Activated CD8-positive, alpha-beta memory T cell treated with anti-CD3 and anti-CD28 coated beads for 1 hour (primary cell): ENCODE measurements at regions not wholly inside any gene's neighbourhood (a gene's known extent, or its start where the extent isn't known, plus 50 kb on each side); places are given as distances from the start of the nearest gene placed in this dataset.

Experiments used
- DNase-seq, 2 donors: peaks; one replicate each; pipeline ENCODE4 v3.0.0-alpha.2; 2020; ENCODE audit warnings: low read depth in 1 of 2; ENCODE audit errors: extremely low read depth in 1 of 2

DNA sequence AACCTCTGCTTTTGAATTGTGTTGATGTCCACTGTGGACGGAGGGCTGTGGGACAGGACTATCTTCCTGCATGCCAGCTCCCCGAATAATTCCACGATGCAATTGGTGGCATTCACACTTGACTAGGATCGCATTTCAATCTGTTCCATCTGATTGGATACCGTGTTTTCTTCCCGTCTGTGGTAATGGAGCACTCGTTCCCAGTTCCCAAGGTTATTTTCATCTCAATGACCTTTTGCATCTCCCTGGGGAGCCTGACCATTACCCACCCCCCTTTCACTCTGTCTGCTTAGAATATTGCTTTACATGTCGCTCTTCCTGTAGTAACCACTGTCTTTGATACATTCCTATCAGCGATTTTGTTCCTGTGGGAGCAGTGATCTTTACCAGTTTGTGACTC, 402.2 kb upstream of the WWC1 start:
- DNase-seq: no peak

DNA sequence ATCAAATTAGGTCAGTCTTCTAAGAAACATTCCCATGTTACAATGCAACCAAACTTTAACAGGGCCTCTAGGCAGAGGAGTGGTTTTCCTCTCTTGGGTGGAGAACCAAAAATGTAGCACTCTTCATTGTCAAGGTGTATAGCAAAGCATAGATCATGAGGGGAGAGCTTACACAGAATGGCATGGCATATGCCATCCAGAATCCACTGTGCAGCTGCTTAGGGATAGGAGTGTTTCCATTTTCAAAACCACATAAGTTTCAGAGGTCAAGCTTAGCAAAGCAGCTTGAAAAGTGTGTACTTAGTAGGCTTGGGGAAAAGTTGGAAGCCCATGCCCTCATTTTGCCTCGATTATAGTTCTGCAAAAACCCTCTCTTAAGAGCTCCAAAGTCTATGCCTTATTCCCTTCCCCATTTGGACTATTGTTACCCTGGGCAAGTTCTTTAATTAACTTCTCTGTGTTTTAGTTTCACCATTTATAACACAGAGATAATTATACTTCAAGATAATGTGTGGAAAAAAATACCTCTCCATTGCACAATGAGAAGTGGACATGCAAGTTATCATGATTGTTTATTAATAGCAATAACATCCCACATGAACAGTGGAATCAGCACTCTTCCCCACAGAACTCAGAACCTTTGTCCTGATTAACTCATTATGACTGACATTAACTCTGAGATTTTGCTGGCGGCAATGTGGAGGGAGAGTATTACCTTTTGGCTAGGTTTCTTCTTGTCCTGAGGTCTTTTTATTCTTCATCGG, 398.9 kb upstream of the WWC1 start:
- DNase-seq: no peak

DNA sequence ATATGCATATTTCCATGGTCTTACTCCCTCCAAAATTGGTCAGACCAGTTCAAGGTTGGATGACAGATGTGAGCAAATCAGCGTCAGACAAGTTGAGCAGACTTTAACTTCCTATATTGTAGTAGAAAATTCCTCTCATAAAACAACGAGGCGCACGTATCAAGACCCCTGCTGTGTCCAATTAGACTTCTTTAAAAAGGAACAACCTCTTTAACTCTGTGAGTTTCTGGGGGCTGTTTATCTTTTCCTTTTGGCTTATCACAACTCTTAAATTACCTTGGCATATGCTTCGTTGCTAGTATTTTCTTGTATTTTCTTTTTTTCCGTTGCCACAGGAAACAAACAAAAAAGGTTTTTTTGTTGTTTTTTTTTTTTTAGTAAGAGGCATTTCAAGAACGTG, 398.2 kb upstream of the WWC1 start:
- DNase-seq: no peak

DNA sequence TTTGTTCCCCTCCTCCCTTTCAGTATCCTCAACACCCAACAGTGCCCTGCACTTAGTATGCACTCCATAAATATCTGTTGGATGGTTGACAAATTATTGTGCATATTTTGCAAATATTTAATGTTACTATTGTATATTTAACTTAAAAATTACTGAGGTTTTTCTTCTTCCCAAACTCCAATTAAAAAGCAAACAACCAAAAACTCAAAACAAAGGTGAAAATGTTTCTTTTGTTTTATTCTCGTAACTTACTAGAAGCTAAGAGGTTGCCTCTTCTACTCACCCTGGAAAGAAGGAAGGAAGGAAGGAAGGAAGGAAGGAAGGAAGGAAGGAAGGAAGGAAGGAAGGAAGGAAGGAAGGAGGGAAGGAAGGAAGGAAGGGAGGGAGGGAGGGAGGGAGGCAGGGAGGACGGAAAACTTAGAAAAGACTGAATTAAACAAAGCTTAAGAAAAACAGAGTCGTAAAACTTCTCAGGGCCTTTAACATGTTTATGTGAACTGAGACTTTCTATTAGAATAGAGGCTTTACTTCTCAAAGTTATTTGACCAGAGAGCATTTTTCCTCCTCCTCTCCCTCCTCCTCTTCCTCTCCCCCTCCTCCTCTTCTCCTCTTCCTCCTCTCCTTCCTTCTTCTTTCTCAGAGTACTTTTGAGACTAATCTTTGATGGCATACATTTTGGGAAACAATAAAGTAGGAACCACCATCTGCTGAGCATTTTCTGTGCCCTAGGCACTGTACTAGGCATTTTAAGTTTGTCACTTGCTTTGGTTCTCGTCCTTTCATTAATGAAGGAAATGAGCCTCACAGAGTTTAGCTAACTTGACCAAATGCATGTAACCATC, 396.6 kb upstream of the WWC1 start:
- DNase-seq: no peak

DNA sequence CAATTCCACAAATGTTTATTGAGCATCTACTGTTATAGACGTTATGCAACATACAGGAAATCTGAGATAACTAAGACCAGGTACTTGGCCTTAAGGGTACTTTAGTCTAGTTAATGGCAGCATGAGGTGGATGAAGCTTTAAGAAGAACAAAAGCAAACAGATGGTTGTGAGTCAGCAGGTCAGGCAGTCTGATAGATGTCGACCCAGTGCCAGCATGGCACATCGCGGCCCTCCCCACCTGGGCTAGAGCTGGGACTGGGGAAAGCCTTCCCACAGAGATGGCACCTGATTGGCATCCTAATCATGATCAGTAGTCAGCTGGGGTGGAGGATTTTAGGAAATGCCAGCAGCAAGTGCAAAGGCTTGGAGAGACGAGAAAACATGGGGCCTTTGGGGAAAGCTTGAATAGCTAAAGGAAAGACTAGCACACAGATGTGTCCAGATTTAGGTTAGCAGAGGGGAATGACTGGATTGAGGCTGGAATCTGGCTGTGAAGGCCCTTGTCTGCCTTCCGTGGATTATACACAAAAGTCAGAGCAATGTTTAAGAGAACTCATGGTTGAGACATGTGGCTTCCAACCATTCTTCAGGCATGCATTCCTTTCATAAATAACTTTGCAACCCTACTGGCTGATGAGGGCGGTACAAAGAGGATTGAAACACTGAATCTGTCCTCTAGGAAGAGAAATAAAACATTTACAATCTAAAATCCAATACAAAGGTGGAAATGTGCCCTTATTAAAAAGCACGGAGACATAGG, 395.4 kb upstream of the WWC1 start:
- DNase-seq: no peak

DNA sequence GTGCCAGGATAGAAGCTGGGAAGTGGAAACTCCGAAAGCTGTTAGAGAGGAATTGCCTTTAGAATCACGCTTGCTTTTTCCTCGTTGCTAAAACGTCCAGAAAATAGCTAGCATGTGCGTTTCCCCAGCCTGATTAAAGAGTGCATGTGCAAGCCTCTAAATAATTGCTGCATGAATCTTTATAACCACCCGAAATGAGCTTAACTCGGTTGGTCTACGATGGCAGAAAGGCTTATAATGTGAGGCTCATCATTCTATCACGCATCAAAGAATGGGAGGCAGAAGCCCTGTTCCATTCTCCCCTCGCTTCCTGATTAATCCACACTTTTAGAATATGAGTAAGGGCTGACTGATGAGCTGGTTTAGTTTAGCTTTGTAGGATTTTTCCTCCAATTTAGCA, 394.6 kb upstream of the WWC1 start:
- no peak for DNase-seq

DNA sequence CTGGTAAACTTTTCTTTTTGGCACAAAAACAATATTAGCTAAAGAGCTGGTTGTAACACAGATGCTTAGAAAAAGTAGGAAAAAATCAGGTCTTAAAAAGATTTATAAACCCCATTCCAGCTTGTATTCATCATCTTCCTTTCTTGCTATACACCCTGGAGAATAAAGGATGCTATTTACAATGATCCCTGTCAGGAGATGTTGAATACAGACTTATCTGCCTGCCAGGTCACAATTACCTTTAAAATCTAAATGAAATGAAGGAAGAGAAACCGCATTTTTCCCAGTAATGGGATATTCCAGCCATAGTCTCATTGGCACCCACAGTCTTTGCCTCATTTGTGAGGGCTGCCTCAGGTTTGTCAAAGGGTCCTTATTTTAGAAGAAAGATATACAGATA, 394.1 kb upstream of the WWC1 start:
- no peak for DNase-seq

DNA sequence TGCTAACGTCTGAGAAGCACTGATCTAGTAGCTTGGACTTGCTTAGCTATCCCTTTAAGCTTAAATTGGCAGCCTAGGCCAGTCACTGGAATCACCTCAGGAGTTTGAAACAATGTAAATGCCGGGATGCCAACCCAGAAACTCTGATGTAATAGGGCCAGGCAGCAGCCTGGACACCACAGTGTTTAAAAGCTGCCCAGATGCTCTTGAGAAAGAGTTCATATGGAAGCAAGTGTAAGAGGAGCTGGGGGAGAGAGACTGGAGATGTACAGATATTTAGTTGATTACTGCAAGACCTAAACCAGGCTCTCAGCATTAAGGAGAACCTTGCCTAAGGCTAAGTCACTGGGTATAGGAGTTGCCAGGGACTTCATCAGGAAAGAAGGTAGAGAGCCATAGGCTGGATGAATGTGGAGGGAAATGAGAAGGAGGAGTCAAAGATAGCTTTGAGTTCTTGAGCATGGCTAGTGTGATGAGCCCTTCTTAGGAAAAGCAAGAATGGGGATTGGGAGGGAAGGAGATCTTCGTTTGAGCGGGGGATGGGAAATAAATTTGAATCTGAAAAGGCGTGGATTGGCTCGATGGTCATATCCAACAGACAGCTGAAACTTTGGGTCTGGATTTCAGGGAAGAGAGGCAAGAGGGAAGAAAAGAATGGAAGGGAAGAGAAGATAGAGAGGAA, 392.9 kb upstream of the WWC1 start:
- DNase-seq: no peak

DNA sequence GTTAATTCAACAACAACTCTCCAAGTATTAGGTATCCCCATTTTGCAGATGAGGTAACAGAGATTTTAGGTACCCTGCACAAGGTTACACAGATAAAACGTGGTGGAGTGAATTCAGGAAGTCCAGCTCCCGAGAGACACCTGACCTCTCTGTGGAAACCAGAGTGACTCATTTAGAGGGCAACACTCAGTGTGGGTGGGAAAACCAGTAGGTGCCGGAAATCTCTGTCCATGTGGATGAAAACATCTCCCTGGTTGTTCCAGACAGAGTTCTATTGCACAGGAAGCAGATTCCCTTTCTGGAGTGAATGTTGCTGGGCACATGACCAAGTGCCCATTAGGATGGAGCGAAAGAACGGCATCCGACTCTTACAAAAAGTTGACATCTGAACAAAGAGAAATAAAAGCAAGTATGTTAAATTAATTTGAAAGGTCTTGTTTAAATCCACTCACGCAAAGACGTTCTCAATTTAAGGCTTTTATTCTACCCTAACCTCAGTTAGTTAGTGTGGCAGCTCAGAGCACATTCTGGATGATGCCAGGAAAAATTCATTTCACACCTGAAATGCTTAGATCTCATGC, 391.9 kb upstream of the WWC1 start:
- DNase-seq: no peak

DNA sequence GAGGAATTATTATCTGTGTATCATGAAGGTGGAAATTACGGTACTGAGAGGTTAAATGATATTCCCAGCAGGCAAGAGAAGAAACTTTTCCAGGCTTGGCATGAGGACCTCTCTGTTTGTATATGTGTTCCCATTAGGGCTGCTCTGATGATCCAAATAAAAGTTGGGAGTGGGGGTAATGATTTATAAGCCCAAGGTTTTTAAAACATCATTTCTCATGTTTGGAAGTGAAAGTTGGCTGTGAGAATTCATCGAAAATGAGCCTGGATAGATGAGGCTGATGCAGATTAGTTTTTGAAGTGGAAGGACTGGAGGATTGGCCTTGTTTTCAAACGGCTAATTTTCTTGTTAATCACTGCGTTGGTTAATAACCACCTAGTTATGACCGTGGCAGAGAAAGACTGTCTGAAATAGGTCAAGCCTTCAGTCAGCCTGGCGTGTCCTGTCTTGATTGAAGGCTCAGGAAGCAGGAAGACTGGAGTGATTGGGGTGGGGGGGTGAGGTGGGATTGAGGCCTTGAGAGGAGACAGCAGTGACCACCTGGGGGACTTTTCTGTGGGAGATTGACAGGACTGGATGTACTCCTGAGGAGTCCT, 391.0 kb upstream of the WWC1 start:
- no peak for DNase-seq

DNA sequence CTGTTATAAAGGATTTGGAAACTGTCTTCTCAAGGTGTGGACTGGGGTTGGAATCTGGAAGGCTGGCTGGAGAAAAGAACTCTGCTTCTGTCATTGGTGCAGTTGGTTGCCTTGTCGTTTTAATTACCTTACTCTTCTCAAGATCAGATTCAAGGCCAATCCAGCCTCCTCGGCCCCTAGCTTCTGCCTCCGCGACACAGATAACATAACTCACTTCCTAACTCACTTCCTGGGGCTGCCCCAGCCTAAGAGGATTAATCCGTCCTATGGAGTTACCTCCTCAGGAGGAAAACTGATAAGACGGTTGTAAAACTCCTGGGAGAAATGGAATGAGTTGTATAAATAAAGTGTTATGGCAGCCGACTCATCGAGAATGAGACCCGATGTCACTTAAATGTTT, 389.1 kb upstream of the WWC1 start:
- DNase-seq: no peak

DNA sequence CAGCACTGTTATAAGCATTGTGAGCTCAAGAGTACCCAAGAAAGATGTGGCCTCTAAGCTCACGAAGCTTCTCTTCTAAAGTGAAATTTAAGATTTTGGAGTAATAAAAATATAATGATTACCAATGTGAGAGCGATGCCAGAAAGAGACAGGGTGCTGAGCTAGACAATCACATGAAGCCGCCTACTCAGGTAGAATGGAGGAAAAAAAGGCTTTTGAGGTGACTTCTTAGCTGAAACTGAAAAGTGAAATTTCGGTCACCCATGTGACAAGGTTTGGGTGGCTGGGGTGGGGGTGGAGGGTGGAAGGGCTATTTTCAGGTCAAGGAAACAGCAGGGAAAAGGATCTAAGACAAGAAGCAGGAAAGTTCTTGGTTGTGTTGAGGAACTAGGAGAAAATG, 388.2 kb upstream of the WWC1 start:
- no peak for DNase-seq

DNA sequence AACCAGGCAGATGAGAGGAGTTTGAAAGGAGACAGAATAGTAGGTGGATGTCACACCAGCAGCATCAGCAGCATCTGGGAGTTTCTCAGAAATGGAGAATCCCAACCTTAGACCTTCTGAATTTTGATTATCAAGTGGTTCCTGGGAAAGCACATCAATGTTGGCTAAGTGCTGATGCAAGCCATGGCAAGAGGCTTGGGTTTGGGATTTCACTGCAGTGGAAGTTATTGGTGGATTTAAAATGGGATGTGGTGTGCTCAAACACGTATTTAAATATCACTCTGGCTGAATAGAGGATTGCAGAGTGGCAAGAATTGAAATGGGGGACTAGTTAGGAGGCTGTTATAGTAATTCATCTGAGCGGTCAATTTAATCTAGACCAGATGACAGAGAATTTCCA, 387.8 kb upstream of the WWC1 start:
- DNase-seq: no peak

DNA sequence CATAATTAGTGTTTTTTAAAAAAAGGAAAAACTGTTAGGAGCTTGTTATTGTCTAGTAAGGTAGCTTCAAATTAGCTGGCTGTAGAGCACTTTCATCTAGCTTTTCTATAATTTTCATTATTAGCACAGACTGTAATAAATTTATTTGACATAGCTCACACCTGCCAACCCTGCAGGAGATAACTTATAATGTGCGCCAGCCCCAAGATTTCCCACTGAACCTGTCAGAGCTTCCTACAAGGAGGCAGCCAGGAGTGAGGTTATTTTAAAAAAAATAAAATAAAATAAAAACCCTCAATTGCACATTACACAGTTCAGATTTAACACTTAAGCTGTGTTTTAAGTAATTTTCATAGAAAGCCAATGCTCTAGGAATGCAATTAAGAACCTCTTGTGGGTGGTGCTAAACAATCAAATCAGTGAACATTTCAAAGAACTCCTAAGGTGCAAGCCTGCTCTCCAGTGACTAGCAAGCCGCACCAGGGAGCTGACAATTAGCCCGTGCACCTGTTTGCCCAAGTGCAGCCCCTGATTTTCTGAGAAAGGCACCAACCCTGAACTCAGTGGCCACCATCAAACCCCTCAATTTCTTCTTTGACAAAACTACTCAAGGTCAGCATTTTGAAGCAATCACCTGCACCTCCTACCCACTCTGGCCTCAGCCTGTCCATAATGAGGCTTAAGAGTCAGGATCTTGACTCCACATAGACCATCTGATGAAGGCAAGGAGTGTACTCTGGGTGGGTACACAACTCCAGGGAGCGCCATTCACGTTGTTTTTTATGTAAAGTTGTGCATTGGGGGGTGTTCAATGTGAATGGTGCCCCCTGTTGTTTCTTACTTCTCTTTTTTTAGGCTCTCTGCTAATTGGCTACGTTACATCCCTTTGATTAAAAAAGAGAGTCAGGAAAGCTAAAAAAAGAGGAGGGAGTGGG, 385.3 kb upstream of the WWC1 start:
- DNase-seq: no peak

DNA sequence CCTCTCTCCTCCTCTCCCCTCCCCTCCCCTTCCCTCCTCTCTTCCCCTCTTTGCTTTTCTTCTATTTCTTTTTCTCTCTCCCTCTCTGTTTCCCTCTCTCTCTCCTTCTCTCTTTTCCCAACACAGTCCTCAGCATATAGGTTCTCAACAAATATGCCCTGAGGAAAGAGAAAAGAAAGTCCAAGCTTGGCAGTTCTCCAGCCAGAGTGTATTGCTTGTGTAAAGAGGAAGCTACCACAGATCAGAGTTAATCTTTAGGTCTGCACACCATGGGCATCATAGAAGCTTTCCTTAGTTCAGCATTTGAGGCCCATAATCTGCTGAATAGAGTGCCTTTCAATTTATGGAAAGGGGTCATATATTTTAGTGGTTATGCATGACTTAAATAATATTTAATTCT, 382.8 kb upstream of the WWC1 start:
- no peak for DNase-seq

DNA sequence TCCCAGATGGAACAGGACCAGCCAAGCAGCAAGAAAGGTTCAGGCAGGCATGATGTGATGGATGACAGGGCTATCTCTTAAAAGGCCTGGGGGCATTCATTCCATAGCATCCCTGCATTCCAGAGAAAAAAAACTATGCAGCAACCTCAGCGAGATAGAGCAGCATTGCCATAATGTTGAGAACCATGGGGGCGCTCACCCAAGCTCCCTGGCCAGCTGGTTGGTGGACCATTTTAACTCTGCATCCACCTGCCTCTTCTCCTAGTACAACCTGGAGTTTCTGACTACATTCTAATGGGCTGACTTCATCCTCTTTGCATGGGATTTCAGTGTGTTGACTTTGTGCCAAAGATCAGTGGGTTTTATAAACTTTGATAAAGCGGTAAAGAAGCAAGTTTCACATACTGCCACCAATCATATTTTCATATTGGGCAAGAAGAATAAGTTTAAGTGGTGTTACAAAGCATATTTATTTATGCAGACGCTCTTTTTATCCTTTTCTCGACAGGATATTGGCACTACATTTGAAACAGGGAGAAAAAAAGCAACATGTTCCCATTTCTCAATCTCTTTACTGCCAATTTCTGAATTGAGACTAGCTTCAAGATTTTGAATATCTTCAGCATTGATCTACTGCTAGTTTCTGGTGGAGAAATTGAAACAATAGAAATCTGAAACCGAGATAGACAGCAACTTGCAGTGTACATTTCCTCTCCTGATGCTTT, 378.3 kb upstream of the WWC1 start:
- no peak for DNase-seq

DNA sequence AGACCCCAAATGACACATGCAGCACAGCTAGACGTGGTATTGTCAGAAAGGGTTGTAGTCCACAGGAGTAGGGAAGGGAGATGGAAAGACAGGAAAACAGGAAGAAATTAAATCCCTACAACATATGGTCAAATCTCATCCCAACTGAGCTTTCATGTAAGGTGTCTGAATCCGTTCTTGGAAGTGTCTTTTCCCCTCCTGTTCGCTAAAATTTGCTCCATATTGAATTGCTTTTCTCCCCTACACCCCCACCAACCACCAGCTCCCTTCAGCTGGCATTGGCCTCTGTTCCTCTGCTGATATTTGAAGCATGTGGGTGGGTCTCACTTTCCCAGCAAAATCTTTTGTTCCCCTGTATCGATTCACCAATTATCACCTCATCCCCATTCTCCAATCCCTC, 376.2 kb upstream of the WWC1 start:
- DNase-seq: no peak

DNA sequence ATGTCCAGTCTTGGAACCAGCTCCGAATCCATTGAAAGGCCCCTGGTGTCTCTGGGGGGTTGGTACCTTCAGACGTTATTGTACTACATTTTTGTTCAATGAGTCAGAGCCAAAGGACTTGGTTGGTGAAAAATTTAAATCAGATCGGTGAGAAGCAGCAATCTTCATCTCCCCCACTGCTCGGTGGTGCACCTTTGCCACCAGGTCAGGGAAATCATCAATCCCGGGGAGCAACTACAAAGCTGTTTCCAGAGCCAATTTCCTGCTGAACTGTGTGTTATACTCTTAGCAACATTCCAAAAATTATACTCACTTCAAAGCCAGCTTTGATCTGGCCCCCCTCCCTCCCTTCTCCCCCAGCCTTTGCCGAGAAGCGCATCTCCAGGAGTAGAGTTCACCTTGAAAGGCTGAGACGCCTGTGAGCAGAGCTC, 375.2 kb upstream of the WWC1 start:
- no peak for DNase-seq

DNA sequence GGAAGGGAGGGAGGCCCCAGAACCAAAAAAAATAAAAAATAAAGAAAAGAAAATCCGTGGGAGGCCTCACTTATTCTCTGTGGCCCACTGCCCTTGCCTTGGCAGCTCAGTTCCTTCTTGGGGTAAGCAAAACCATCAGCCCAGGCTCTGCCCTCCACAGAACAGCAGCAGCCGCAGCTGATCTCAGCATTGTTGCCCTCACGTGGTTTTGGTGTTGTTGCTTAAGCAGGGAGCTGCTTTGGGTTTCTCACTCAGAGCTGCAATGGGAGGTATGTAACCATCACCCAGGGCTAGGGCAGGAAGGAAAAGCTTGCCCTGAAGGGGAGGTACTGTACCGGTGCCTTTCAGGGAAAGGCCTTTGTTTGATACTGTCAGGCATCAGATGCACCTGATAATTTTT, 374.7 kb upstream of the WWC1 start:
- no peak for DNase-seq
